ENCODE measurements at regions not wholly inside any gene's neighbourhood (a gene's known extent, or its start where the extent isn't known, plus 50 kb on each side); places are given as distances from the start of the nearest gene placed in this dataset.

GRCh38 chr3:144084929-144085328 is 113.3 kb downstream of the DIPK2A start:
- no peak for DNase-seq (ENCODE audit: extremely low spot score)
- ChIA-PET POLR2A (no interaction called here), CTCF (no interaction called here)
- TF ChIP-seq CTCF (IDR thresholded peaks at IDR 0.05; ENCODE audit: control extremely low read depth, extremely low read depth, low read depth, missing control alignments), result no peak

- CTCF ChIA-PET, result interaction anchor here (1.9 kb wide), 1 partner anchor 111 kb away, joined by 4 read pairs; no protein-coding TSS in a partner anchor
- POLR2A ChIA-PET, result no interaction called here
- DNase-seq (ENCODE audit: extremely low spot score), result no peak
- no peak for TF ChIP-seq CTCF (IDR thresholded peaks at IDR 0.05; ENCODE audit: control extremely low read depth, extremely low read depth, low read depth, missing control alignments)
These were observed 114.3 kb downstream of the DIPK2A start for GRCh38 chr3:144085964-144086363.

- ChIA-PET POLR2A (no interaction called here), CTCF (no interaction called here)
- TF ChIP-seq CTCF (IDR thresholded peaks at IDR 0.05; ENCODE audit: control extremely low read depth, extremely low read depth, low read depth, missing control alignments), result no peak
These were observed 124.4 kb downstream of the DIPK2A start for GRCh38 chr3:144096016-144096415.

GRCh38 chr3:144097163-144097562 is 125.5 kb downstream of the DIPK2A start:
- no peak for TF ChIP-seq CTCF (IDR thresholded peaks at IDR 0.05; ENCODE audit: control extremely low read depth, extremely low read depth, low read depth, missing control alignments)
- CTCF ChIA-PET, result interaction anchor here (1.3 kb wide), 1 partner anchor 24 kb away, joined by 3 read pairs; no protein-coding TSS in a partner anchor
- POLR2A ChIA-PET, result no interaction called here
- no peak for DNase-seq (ENCODE audit: extremely low spot score)

More at GRCh38 chr3:144096016-144096415, 124.4 kb downstream of the DIPK2A start:
- no peak for DNase-seq (ENCODE audit: extremely low spot score)

- no peak for TF ChIP-seq CTCF (IDR thresholded peaks at IDR 0.05; ENCODE audit: control extremely low read depth, extremely low read depth, low read depth, missing control alignments)
- ChIA-PET POLR2A (no interaction called here), CTCF (interaction anchor here (1.5 kb wide), 1 partner anchor 126 kb away, joined by 3 read pairs; no protein-coding TSS in a partner anchor)
- DNase-seq (ENCODE audit: extremely low spot score), result no peak
These were observed 127.1 kb downstream of the DIPK2A start for GRCh38 chr3:144098691-144099090.

- DNase-seq (ENCODE audit: extremely low spot score), result no peak
- POLR2A ChIA-PET, result no interaction called here
- no peak for TF ChIP-seq CTCF (IDR thresholded peaks at IDR 0.05; ENCODE audit: control extremely low read depth, extremely low read depth, low read depth, missing control alignments)
- CTCF ChIA-PET, result interaction anchor here (1.5 kb wide), 1 partner anchor 28 kb away, joined by 4 read pairs; no protein-coding TSS in a partner anchor
These were observed 130.8 kb downstream of the DIPK2A start for GRCh38 chr3:144102421-144102820.

Measured in GM10248 (cell line).